Testis (tissue), 2 donors: ENCODE measurements at regions not wholly inside any gene's neighbourhood (a gene's known extent, or its start where the extent isn't known, plus 50 kb on each side); places are given as distances from the start of the nearest gene placed in this dataset.

Source experiments
- POLR2A ChIP-seq: fragments of 450-650 bp; IDR thresholded peaks from one replicate; pipeline ENCODE4 v1.6.1; 2017; ENCODE audit warnings: antibody characterized with exemption, mild to moderate bottlenecking, moderate library complexity
- TF ChIP-seq, protein P1 (sequence below), 3 experiments: fragments of 450-650 bp in 2 of 3; fragments of 200-600 bp in 1 of 3; sonication (generic) in 1 of 3; IDR thresholded peaks; one replicate each; pipeline ENCODE4 v1.5.1; 2016 to 2019; ENCODE audit warnings: antibody characterized with exemption in 3 of 3, mild to moderate bottlenecking in 2 of 3, moderate library complexity in 1 of 3

- TF ChIP-seq, protein P1, sequence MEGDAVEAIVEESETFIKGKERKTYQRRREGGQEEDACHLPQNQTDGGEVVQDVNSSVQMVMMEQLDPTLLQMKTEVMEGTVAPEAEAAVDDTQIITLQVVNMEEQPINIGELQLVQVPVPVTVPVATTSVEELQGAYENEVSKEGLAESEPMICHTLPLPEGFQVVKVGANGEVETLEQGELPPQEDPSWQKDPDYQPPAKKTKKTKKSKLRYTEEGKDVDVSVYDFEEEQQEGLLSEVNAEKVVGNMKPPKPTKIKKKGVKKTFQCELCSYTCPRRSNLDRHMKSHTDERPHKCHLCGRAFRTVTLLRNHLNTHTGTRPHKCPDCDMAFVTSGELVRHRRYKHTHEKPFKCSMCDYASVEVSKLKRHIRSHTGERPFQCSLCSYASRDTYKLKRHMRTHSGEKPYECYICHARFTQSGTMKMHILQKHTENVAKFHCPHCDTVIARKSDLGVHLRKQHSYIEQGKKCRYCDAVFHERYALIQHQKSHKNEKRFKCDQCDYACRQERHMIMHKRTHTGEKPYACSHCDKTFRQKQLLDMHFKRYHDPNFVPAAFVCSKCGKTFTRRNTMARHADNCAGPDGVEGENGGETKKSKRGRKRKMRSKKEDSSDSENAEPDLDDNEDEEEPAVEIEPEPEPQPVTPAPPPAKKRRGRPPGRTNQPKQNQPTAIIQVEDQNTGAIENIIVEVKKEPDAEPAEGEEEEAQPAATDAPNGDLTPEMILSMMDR (IDR thresholded peaks at IDR 0.05) = no peak
- no peak for TF ChIP-seq POLR2A
These were observed 327.7 kb upstream of the LMCD1 start for GRCh38 chr3:8173892-8174291.
